Testis (tissue), 2 donors: ENCODE measurements at regions not wholly inside any gene's neighbourhood (a gene's known extent, or its start where the extent isn't known, plus 50 kb on each side); places are given as distances from the start of the nearest gene placed in this dataset.

Source experiments
- CTCF ChIP-seq, 3 experiments: fragments of 450-650 bp in 2 of 3; fragments of 200-600 bp in 1 of 3; sonication (generic) in 1 of 3; IDR thresholded peaks; one replicate each; pipeline ENCODE4 v1.5.1; 2016 to 2019; ENCODE audit warnings: antibody characterized with exemption in 3 of 3, mild to moderate bottlenecking in 2 of 3, moderate library complexity in 1 of 3
- POLR2A ChIP-seq: fragments of 450-650 bp; IDR thresholded peaks from one replicate; pipeline ENCODE4 v1.6.1; 2017; ENCODE audit warnings: antibody characterized with exemption, mild to moderate bottlenecking, moderate library complexity

DNA sequence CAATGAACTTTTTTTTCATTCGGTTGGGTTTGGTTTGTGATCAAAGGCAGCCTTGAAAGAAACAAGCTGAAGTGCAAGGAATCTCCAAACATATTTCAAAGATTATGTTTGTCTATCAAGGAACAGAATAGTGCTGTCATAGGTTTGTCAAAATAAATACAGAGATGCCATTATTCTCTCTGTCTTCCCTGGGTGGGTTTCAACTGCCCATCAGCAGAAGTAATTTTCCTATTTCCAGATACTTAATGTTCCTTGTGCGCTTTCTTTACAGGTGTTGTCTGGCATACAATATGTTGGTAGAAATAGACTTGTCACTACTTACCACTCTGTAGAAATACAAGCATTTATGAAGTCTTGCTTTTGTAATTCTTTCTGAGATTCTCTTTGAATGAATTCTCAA is 294.9 kb downstream of the PDHA2 start:
- no peak for TF ChIP-seq POLR2A
- no peak for TF ChIP-seq CTCF (IDR thresholded peaks at IDR 0.05)
